ENCODE measurements at regions not wholly inside any gene's neighbourhood (a gene's known extent, or its start where the extent isn't known, plus 50 kb on each side); places are given as distances from the start of the nearest gene placed in this dataset.

GRCh38 chr20:22006306-22006705, 300.8 kb downstream of the PAX1 start:
- H3K4me1 ChIP-seq, result no peaks in the 10 kb centered on the region
- DNase-seq, result no peak
- H3K9me3 ChIP-seq, result no peaks in the 10 kb centered on the region
- no peaks in the 10 kb centered on the region for H3K27me3 ChIP-seq
- no peak overlapping the region for H3K27ac ChIP-seq
- TF ChIP-seq CTCF (IDR thresholded peaks at IDR 0.05), result no peak
- TF ChIP-seq POLR2A (IDR thresholded peaks at IDR 0.05), result no peak
- intact Hi-C loops (cut with DNase I), result no loop called here
- H3K4me3 ChIP-seq, result no peak overlapping the region
- H3K36me3 ChIP-seq, result no peaks in the 10 kb centered on the region

GRCh38 chr20:22005535-22005934, 300.1 kb downstream of the PAX1 start:
- TF ChIP-seq POLR2A (IDR thresholded peaks at IDR 0.05), result no peak
- no peak for TF ChIP-seq CTCF (IDR thresholded peaks at IDR 0.05)
- Histone ChIP-seq H3K4me1 (no peaks in the 10 kb centered on the region), H3K27ac (no peak overlapping the region), H3K4me3 (no peak overlapping the region), H3K9me3 (no peaks in the 10 kb centered on the region), H3K27me3 (no peaks in the 10 kb centered on the region), H3K36me3 (no peaks in the 10 kb centered on the region)
- 43 to 60% methylated on average over 2 of the region's 2 CpGs for WGBS, 2 donors
- intact Hi-C loops (cut with DNase I), result no loop called here
- DNase-seq, result no peak

DNA sequence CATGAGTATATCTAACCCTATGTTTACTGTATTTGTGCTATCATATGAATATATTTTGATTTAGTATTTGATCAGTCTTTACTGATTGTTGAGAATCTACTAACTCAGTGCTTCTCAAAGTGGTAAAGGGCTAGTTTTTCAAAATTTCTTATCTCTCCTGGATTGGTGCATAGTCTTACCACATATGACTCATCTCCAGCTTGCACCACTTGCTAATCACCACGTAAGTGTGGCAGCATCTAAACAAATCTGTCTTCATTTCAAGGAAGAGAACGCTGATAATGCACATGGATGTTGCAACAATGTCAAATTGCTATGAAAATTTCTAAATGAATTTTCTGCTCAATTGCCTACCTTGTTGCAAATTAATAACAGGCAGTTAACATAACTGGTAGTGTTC, 299.5 kb downstream of the PAX1 start:
- WGBS, 2 donors, result 53 to 60% methylated on average over 2 of the region's 2 CpGs
- no peak for DNase-seq
- H3K4me1 ChIP-seq, result no peaks in the 10 kb centered on the region
- no peak overlapping the region for H3K4me3 ChIP-seq
- no peaks in the 10 kb centered on the region for H3K9me3 ChIP-seq
- no peaks in the 10 kb centered on the region for H3K27me3 ChIP-seq
- H3K36me3 ChIP-seq, result no peaks in the 10 kb centered on the region
- intact Hi-C loops (cut with DNase I), result no loop called here
- no peak overlapping the region for H3K27ac ChIP-seq
- TF ChIP-seq POLR2A (IDR thresholded peaks at IDR 0.05) (no peak), CTCF (IDR thresholded peaks at IDR 0.05) (no peak)

GRCh38 chr20:22003680-22004079, 298.2 kb downstream of the PAX1 start:
- H3K36me3 ChIP-seq, result no peaks in the 10 kb centered on the region
- TF ChIP-seq CTCF (IDR thresholded peaks at IDR 0.05) (no peak), POLR2A (IDR thresholded peaks at IDR 0.05) (no peak)
- no peak for DNase-seq

GRCh38 chr20:22001886-22002285, 296.4 kb downstream of the PAX1 start:
- TF ChIP-seq CTCF (IDR thresholded peaks at IDR 0.05) (no peak), POLR2A (IDR thresholded peaks at IDR 0.05) (no peak)
- H3K9me3 ChIP-seq, result no peaks in the 10 kb centered on the region
- H3K27me3 ChIP-seq, result no peaks in the 10 kb centered on the region
- 8 to 17% methylated on average over 1 of the region's 1 CpG for WGBS, 2 donors
- DNase-seq, result no peak
- H3K27ac ChIP-seq, result no peak overlapping the region
- H3K4me3 ChIP-seq, result no peak overlapping the region
- no peaks in the 10 kb centered on the region for H3K36me3 ChIP-seq
- intact Hi-C loops (cut with DNase I), result no loop called here
- H3K4me1 ChIP-seq, result no peaks in the 10 kb centered on the region

More at GRCh38 chr20:22003680-22004079, 298.2 kb downstream of the PAX1 start:
- Histone ChIP-seq H3K27me3 (no peaks in the 10 kb centered on the region), H3K4me1 (no peaks in the 10 kb centered on the region), H3K9me3 (no peaks in the 10 kb centered on the region), H3K27ac (no peak overlapping the region), H3K4me3 (no peak overlapping the region)
- intact Hi-C loops (cut with DNase I), result no loop called here
